ENCODE measurements at regions not wholly inside any gene's neighbourhood (a gene's known extent, or its start where the extent isn't known, plus 50 kb on each side); places are given as distances from the start of the nearest gene placed in this dataset.

GRCh38 chr4:136281889-136282288, 1250.4 kb downstream of the PCDH18 start:
- no peak overlapping the region for H3K4me3 ChIP-seq (ENCODE audit: low read length)
- H3K27me3 ChIP-seq (ENCODE audit: control insufficient read depth, insufficient read depth, low read length), result no peaks in the 10 kb centered on the region
- no CpG with 5 or more reads among the region's 1 CpG for WGBS (ENCODE audit: insufficient coverage)
- no peaks in the 10 kb centered on the region for H3K36me3 ChIP-seq (ENCODE audit: control insufficient read depth, insufficient read depth, low read length)
- DNase-seq, result no peak
- no peaks in the 10 kb centered on the region for H3K4me1 ChIP-seq (ENCODE audit: control insufficient read depth, insufficient read depth, low read length)
- peaks cover 2% of the 10 kb centered on the region for H3K9me3 ChIP-seq (replicated peaks; ENCODE audit: control insufficient read depth, low read depth, low read length)
- H3K27ac ChIP-seq (ENCODE audit: low read length), result no peak overlapping the region

- no peaks in the 10 kb centered on the region for H3K4me1 ChIP-seq (ENCODE audit: control insufficient read depth, insufficient read depth, low read length)
- no peak overlapping the region for H3K27ac ChIP-seq (ENCODE audit: low read length)
- H3K9me3 ChIP-seq (replicated peaks; ENCODE audit: control insufficient read depth, low read depth, low read length), result peaks cover 2% of the 10 kb centered on the region
- H3K27me3 ChIP-seq (ENCODE audit: control insufficient read depth, insufficient read depth, low read length), result no peaks in the 10 kb centered on the region
- 71% methylated on average over 6 of the region's 6 CpGs for WGBS (ENCODE audit: insufficient coverage)
- H3K4me3 ChIP-seq (ENCODE audit: low read length), result no peak overlapping the region
- H3K36me3 ChIP-seq (ENCODE audit: control insufficient read depth, insufficient read depth, low read length), result no peaks in the 10 kb centered on the region
- no peak for DNase-seq
Observed at GRCh38 chr4:136281307-136281706, 1251.0 kb downstream of the PCDH18 start.

- no CpG with 5 or more reads among the region's 2 CpGs for WGBS (ENCODE audit: insufficient coverage)
- Histone ChIP-seq H3K27me3 (ENCODE audit: control insufficient read depth, insufficient read depth, low read length) (no peaks in the 10 kb centered on the region), H3K27ac (ENCODE audit: low read length) (no peak overlapping the region), H3K36me3 (ENCODE audit: control insufficient read depth, insufficient read depth, low read length) (no peaks in the 10 kb centered on the region), H3K9me3 (replicated peaks; ENCODE audit: control insufficient read depth, low read depth, low read length) (peaks cover 2% of the 10 kb centered on the region), H3K4me1 (ENCODE audit: control insufficient read depth, insufficient read depth, low read length) (no peaks in the 10 kb centered on the region), H3K4me3 (ENCODE audit: low read length) (no peak overlapping the region)
- no peak for DNase-seq
Observed at GRCh38 chr4:136277741-136278140, 1254.6 kb downstream of the PCDH18 start.

- Histone ChIP-seq H3K36me3 (ENCODE audit: control insufficient read depth, insufficient read depth, low read length) (no peaks in the 10 kb centered on the region), H3K9me3 (replicated peaks; ENCODE audit: control insufficient read depth, low read depth, low read length) (no peaks in the 10 kb centered on the region), H3K4me1 (ENCODE audit: control insufficient read depth, insufficient read depth, low read length) (no peaks in the 10 kb centered on the region), H3K27ac (ENCODE audit: low read length) (no peak overlapping the region), H3K27me3 (ENCODE audit: control insufficient read depth, insufficient read depth, low read length) (no peaks in the 10 kb centered on the region), H3K4me3 (ENCODE audit: low read length) (no peak overlapping the region)
- no CpG with 5 or more reads among the region's 2 CpGs for WGBS (ENCODE audit: insufficient coverage)
- no peak for DNase-seq
Observed at GRCh38 chr4:136246876-136247275, 1285.4 kb downstream of the PCDH18 start.

- Histone ChIP-seq H3K9me3 (replicated peaks; ENCODE audit: control insufficient read depth, low read depth, low read length) (peaks cover 6% of the 10 kb centered on the region), H3K4me1 (ENCODE audit: control insufficient read depth, insufficient read depth, low read length) (no peaks in the 10 kb centered on the region), H3K27ac (ENCODE audit: low read length) (no peak overlapping the region), H3K27me3 (ENCODE audit: control insufficient read depth, insufficient read depth, low read length) (no peaks in the 10 kb centered on the region), H3K36me3 (ENCODE audit: control insufficient read depth, insufficient read depth, low read length) (no peaks in the 10 kb centered on the region), H3K4me3 (ENCODE audit: low read length) (no peak overlapping the region)
- 78% methylated on average over 4 of the region's 7 CpGs for WGBS (ENCODE audit: insufficient coverage)
- no peak for DNase-seq
Observed at GRCh38 chr4:136241221-136241986, 1290.9 kb downstream of the PCDH18 start.

- Histone ChIP-seq H3K36me3 (ENCODE audit: control insufficient read depth, insufficient read depth, low read length) (no peaks in the 10 kb centered on the region), H3K27ac (ENCODE audit: low read length) (no peak overlapping the region), H3K4me3 (ENCODE audit: low read length) (no peak overlapping the region), H3K27me3 (ENCODE audit: control insufficient read depth, insufficient read depth, low read length) (no peaks in the 10 kb centered on the region), H3K4me1 (ENCODE audit: control insufficient read depth, insufficient read depth, low read length) (no peaks in the 10 kb centered on the region), H3K9me3 (replicated peaks; ENCODE audit: control insufficient read depth, low read depth, low read length) (no peaks in the 10 kb centered on the region)
- no peak for DNase-seq
Observed at GRCh38 chr4:136227315-136227714, 1305.0 kb downstream of the PCDH18 start.

GRCh38 chr4:136219592-136220125, 1312.6 kb downstream of the PCDH18 start:
- no peaks in the 10 kb centered on the region for H3K36me3 ChIP-seq (ENCODE audit: control insufficient read depth, insufficient read depth, low read length)

GRCh38 chr4:136203199-136203598, 1329.1 kb downstream of the PCDH18 start:
- Histone ChIP-seq H3K4me3 (ENCODE audit: low read length) (no peak overlapping the region), H3K36me3 (ENCODE audit: control insufficient read depth, insufficient read depth, low read length) (no peaks in the 10 kb centered on the region), H3K9me3 (replicated peaks; ENCODE audit: control insufficient read depth, low read depth, low read length) (no peaks in the 10 kb centered on the region), H3K4me1 (ENCODE audit: control insufficient read depth, insufficient read depth, low read length) (no peaks in the 10 kb centered on the region), H3K27me3 (ENCODE audit: control insufficient read depth, insufficient read depth, low read length) (no peaks in the 10 kb centered on the region), H3K27ac (ENCODE audit: low read length) (no peak overlapping the region)
- DNase-seq, result no peak
- WGBS (ENCODE audit: insufficient coverage), result no CpG with 5 or more reads among the region's 4 CpGs

More at GRCh38 chr4:136219592-136220125, 1312.6 kb downstream of the PCDH18 start:
- Histone ChIP-seq H3K4me3 (ENCODE audit: low read length) (no peak overlapping the region), H3K4me1 (ENCODE audit: control insufficient read depth, insufficient read depth, low read length) (no peaks in the 10 kb centered on the region), H3K27ac (ENCODE audit: low read length) (no peak overlapping the region), H3K9me3 (replicated peaks; ENCODE audit: control insufficient read depth, low read depth, low read length) (peaks cover 3% of the 10 kb centered on the region), H3K27me3 (ENCODE audit: control insufficient read depth, insufficient read depth, low read length) (no peaks in the 10 kb centered on the region)
- no peak for DNase-seq
- 94% methylated on average over 3 of the region's 3 CpGs for WGBS (ENCODE audit: insufficient coverage)

GRCh38 chr4:136198358-136198757, 1333.9 kb downstream of the PCDH18 start:
- Histone ChIP-seq H3K9me3 (replicated peaks; ENCODE audit: control insufficient read depth, low read depth, low read length) (no peaks in the 10 kb centered on the region), H3K4me3 (ENCODE audit: low read length) (no peak overlapping the region), H3K27ac (ENCODE audit: low read length) (no peak overlapping the region), H3K36me3 (ENCODE audit: control insufficient read depth, insufficient read depth, low read length) (no peaks in the 10 kb centered on the region), H3K27me3 (ENCODE audit: control insufficient read depth, insufficient read depth, low read length) (no peaks in the 10 kb centered on the region), H3K4me1 (ENCODE audit: control insufficient read depth, insufficient read depth, low read length) (no peaks in the 10 kb centered on the region)
- WGBS (ENCODE audit: insufficient coverage), result no CpG with 5 or more reads among the region's 1 CpG
- DNase-seq, result no peak

- WGBS (ENCODE audit: insufficient coverage), result 100% methylated on average over 1 of the region's 2 CpGs
Observed at GRCh38 chr4:136194962-136195361, 1337.3 kb downstream of the PCDH18 start.

More at GRCh38 chr4:136194962-136195361, 1337.3 kb downstream of the PCDH18 start:
- no peaks in the 10 kb centered on the region for H3K36me3 ChIP-seq (ENCODE audit: control insufficient read depth, insufficient read depth, low read length)
- no peak overlapping the region for H3K4me3 ChIP-seq (ENCODE audit: low read length)
- H3K4me1 ChIP-seq (ENCODE audit: control insufficient read depth, insufficient read depth, low read length), result no peaks in the 10 kb centered on the region
- no peak overlapping the region for H3K27ac ChIP-seq (ENCODE audit: low read length)
- no peak for DNase-seq
- no peaks in the 10 kb centered on the region for H3K27me3 ChIP-seq (ENCODE audit: control insufficient read depth, insufficient read depth, low read length)
- H3K9me3 ChIP-seq (replicated peaks; ENCODE audit: control insufficient read depth, low read depth, low read length), result no peaks in the 10 kb centered on the region

Data from muscle of leg (tissue), 3 donors.